ENCODE measurements at regions not wholly inside any gene's neighbourhood (a gene's known extent, or its start where the extent isn't known, plus 50 kb on each side); places are given as distances from the start of the nearest gene placed in this dataset.

GRCh38 chr17:79353016-79353415, 257.8 kb downstream of the RBFOX3 start:
- TF ChIP-seq CTCF (conservative IDR thresholded peaks at IDR 0.05) (no peak), ZFX (IDR thresholded peaks at IDR 0.05) (no peak)

Data from C4-2B (cell line).